HG02970 (cell line): ENCODE measurements at regions not wholly inside any gene's neighbourhood (a gene's known extent, or its start where the extent isn't known, plus 50 kb on each side); places are given as distances from the start of the nearest gene placed in this dataset.

Experiments
- ATAC-seq: cut with Tn5 transposase; IDR thresholded peaks from one replicate; pipeline ENCODE4 v1.9.1; 2021; ENCODE audit warnings: mild to moderate bottlenecking, moderate library complexity, moderate number of reproducible peaks; ENCODE audit not compliant: unreplicated experiment, low FRiP score

GRCh38 chr6:131382631-131383030 lies 190.4 kb upstream of the ARG1 start:
- ATAC-seq, result no peak

- ATAC-seq, result no peak
These were observed 189.3 kb upstream of the ARG1 start for GRCh38 chr6:131383421-131384411.

GRCh38 chr6:131387562-131388447 lies 185.2 kb upstream of the ARG1 start:
- no peak for ATAC-seq

- no peak for ATAC-seq
These were observed 182.7 kb upstream of the ARG1 start for GRCh38 chr6:131390322-131390721.

- ATAC-seq, result no peak
These were observed 181.9 kb upstream of the ARG1 start for GRCh38 chr6:131391116-131391515.

GRCh38 chr6:131393433-131393832 lies 179.6 kb upstream of the ARG1 start:
- no peak for ATAC-seq

GRCh38 chr6:131394768-131395432 lies 178.1 kb upstream of the ARG1 start:
- no peak for ATAC-seq

- no peak for ATAC-seq
These were observed 174.8 kb upstream of the ARG1 start for GRCh38 chr6:131398176-131398575.

- no peak for ATAC-seq
These were observed 173.6 kb upstream of the ARG1 start for GRCh38 chr6:131399433-131399832.

GRCh38 chr6:131400054-131400778 lies 172.8 kb upstream of the ARG1 start:
- ATAC-seq, result no peak

- ATAC-seq, result no peak
These were observed 172.1 kb upstream of the ARG1 start for GRCh38 chr6:131400779-131401496.

GRCh38 chr6:131408811-131409210 lies 164.2 kb upstream of the ARG1 start:
- no peak for ATAC-seq

GRCh38 chr6:131410785-131411184 lies 162.2 kb upstream of the ARG1 start:
- ATAC-seq, result no peak

- ATAC-seq, result no peak
These were observed 159.8 kb upstream of the ARG1 start for GRCh38 chr6:131412960-131413830.

GRCh38 chr6:131413831-131414191 lies 159.2 kb upstream of the ARG1 start:
- ATAC-seq, result no peak

GRCh38 chr6:131414956-131415355 lies 158.1 kb upstream of the ARG1 start:
- ATAC-seq, result no peak

- no peak for ATAC-seq
These were observed 154.6 kb upstream of the ARG1 start for GRCh38 chr6:131418441-131418840.

- ATAC-seq, result no peak
These were observed 153.3 kb upstream of the ARG1 start for GRCh38 chr6:131419702-131420101.

- no peak for ATAC-seq
These were observed 149.0 kb upstream of the ARG1 start for GRCh38 chr6:131424016-131424415.
